ENCODE measurements at regions not wholly inside any gene's neighbourhood (a gene's known extent, or its start where the extent isn't known, plus 50 kb on each side); places are given as distances from the start of the nearest gene placed in this dataset.

- TF ChIP-seq, protein P1, sequence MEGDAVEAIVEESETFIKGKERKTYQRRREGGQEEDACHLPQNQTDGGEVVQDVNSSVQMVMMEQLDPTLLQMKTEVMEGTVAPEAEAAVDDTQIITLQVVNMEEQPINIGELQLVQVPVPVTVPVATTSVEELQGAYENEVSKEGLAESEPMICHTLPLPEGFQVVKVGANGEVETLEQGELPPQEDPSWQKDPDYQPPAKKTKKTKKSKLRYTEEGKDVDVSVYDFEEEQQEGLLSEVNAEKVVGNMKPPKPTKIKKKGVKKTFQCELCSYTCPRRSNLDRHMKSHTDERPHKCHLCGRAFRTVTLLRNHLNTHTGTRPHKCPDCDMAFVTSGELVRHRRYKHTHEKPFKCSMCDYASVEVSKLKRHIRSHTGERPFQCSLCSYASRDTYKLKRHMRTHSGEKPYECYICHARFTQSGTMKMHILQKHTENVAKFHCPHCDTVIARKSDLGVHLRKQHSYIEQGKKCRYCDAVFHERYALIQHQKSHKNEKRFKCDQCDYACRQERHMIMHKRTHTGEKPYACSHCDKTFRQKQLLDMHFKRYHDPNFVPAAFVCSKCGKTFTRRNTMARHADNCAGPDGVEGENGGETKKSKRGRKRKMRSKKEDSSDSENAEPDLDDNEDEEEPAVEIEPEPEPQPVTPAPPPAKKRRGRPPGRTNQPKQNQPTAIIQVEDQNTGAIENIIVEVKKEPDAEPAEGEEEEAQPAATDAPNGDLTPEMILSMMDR (conservative IDR thresholded peaks at IDR 0.05; ENCODE audit: low read depth in 2 of 2), result no peak
- TF ChIP-seq POLR2AphosphoS5 (IDR thresholded peaks at IDR 0.05; ENCODE audit: low read depth) (no peak), CREB1 (CRISPR knock-in tag; IDR thresholded peaks at IDR 0.05; ENCODE audit: low read depth) (no peak), EZH2 (IDR thresholded peaks at IDR 0.05; ENCODE audit: low read depth, unreplicated experiment) (no peak), NANOG (IDR thresholded peaks at IDR 0.05; ENCODE audit: borderline replicate concordance) (no peak), STAT1 (IDR thresholded peaks at IDR 0.05; ENCODE audit: unreplicated experiment) (no peak), EZH2phosphoT487 (IDR thresholded peaks at IDR 0.05; ENCODE audit: unreplicated experiment) (no peak), ZNF114 (CRISPR knock-in tag; IDR thresholded peaks at IDR 0.05) (no peak)
- TF ChIP-seq, protein P2, sequence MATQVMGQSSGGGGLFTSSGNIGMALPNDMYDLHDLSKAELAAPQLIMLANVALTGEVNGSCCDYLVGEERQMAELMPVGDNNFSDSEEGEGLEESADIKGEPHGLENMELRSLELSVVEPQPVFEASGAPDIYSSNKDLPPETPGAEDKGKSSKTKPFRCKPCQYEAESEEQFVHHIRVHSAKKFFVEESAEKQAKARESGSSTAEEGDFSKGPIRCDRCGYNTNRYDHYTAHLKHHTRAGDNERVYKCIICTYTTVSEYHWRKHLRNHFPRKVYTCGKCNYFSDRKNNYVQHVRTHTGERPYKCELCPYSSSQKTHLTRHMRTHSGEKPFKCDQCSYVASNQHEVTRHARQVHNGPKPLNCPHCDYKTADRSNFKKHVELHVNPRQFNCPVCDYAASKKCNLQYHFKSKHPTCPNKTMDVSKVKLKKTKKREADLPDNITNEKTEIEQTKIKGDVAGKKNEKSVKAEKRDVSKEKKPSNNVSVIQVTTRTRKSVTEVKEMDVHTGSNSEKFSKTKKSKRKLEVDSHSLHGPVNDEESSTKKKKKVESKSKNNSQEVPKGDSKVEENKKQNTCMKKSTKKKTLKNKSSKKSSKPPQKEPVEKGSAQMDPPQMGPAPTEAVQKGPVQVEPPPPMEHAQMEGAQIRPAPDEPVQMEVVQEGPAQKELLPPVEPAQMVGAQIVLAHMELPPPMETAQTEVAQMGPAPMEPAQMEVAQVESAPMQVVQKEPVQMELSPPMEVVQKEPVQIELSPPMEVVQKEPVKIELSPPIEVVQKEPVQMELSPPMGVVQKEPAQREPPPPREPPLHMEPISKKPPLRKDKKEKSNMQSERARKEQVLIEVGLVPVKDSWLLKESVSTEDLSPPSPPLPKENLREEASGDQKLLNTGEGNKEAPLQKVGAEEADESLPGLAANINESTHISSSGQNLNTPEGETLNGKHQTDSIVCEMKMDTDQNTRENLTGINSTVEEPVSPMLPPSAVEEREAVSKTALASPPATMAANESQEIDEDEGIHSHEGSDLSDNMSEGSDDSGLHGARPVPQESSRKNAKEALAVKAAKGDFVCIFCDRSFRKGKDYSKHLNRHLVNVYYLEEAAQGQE (IDR thresholded peaks at IDR 0.05; ENCODE audit: unreplicated experiment), result no peak
Observed at GRCh38 chr9:107562798-107563197, 73.2 kb upstream of the KLF4 start.

All from GM23338 (cell line).